Renal pelvis (tissue), 1 donor: ENCODE measurements at regions not wholly inside any gene's neighbourhood (a gene's known extent, or its start where the extent isn't known, plus 50 kb on each side); places are given as distances from the start of the nearest gene placed in this dataset.
"Not testable (repeated sequence)": the region's sequence is repeated elsewhere in the genome, so short reads cannot be mapped to it uniquely, and the experiment has no call there.

ENCODE experiments used
- DNase-seq: peaks from one replicate; pipeline ENCODE4 v3.0.0-alpha.2; 2013

DNA sequence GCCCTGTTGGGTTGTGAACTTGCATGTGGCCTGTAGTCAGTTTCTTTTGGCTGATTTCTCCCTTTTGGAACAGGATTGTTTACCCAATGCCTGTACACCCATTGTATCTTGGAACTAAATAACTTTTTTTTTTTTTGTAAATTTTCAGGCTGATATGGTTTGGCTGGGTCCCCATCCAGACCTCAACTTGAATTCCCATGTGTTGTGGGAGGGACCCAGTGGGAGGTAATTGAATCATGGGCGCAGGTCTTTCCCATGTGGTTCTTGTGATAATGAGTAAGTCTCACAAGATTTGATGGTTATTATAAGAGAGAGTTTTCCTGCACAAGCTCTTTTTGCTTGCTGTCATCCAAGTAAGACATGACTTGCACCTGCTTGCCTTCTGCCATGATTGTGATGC, 253.8 kb upstream of the GBE1 start:
- no peak for DNase-seq

DNA sequence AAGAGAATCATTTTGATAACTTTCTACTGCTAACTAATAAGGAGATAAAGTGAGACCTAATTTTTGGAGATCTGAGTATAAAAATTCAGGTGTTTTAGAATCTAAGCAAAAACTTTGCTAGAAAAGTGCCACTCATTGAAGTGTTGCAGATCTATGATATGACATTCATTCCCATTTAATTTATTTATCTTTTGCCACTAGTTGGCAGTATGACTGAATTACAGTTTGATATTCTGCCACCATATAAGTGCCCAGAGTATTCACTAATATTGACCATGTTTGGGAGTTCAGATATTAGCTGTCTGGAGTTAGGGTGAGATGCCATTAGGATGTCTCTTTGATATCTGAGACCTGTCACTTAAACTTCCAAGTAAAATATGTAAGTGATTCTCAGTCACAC, 251.3 kb upstream of the GBE1 start:
- DNase-seq, result no peak

DNA sequence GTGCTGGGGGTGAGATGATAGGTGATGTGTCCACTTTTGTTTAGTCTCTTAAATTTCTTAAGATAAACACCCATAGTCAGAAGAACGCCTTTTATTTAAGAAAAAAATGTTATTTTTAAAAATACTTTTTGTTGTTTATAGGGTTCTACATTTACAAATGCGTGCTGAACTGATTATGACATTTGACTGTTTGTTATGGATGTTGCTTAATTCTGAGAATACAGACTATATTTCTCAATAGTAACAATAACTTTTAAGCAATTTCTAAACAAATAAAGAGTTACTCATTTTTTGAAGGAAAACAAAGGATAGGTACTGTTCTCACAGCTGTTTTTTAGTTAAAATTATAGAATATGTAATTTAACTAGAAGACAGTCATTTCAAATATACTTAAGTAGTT, 249.9 kb upstream of the GBE1 start:
- no peak for DNase-seq

DNA sequence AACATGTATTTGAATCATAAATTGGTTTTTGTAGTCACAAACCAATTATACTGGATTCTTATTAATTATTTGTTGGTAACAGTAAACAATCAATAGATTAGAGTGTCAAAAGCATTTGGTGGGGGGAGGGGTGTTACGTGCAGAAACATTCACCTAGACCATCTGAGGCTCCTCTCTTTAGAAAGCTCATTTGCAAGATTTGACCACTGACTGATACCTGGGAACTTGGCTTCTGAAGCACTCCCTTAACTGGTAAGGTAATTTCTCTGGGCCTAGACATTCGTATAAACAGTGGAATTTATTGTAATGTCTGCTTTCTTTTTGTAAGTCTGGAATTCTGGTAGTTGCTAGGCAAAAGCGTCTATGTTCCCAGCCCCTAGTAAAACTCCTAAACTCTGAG, 243.8 kb upstream of the GBE1 start:
- DNase-seq, result no peak

DNA sequence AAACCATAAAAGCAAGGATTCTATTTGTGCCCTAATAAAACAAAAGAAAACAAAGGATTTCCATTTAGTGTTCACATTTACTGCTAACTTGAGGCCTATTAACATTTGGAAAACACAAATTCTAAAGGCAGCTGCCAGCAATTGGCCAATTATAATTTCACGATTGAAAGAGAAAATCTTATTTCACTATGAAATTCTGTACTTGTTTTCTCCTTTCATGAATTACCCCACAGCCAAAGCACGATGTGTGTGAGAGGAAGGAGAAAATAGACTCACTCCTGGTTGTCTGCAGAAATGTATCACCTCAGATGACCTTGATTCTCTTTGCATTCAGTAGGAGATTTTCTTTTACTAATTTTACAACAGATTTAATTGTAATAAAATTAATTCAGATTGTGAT, 242.8 kb upstream of the GBE1 start:
- DNase-seq, result no peak

DNA sequence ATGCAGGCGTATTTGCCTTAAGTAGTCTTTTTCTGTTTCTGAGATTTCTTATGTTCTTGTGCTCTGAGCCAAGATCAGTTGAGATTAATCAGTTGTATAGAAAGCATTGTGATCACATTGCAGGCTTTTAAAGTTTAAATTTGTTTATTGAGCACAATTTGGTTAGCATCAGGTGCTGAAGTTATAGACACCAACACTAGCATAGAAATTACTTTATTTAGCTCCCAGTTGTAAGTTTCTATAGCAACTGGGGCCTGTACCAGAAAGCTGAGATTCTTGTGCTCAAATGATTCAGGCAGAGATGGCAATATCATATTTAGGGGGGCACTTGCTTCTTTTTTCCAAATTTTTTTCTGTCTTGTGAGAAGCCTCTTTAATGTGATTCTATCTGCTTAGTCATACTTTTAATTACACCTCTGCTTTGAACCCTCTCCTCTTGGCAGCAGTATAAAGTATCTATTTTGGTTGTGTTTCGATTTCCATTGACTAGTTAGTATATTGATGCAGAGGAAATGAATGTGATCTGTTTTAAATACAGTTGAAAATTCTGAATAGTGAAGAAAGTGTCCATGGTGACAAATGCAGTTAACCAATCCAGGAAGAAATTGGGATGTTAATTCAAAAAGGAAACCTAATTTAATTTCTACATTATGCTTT, 241.7 kb upstream of the GBE1 start:
- no peak for DNase-seq

DNA sequence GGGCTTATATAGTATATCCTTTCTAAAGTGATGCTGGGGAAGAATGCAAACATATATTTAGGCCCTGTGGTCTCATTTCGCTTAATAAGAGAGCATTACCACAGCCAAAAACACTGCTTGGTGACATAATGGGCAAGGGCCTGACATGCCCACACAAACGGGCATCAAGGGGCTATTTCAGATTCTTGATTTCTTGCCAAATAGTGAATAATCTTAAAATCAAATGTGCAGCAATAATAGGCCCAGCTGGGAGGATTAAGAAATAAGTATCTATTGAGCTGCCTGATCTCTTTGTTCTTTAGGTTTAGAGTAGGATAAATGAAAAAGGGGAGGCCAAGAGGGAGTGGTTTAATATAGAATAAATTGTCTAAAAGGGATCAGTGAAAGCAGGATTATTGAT, 241.0 kb upstream of the GBE1 start:
- no peak for DNase-seq

DNA sequence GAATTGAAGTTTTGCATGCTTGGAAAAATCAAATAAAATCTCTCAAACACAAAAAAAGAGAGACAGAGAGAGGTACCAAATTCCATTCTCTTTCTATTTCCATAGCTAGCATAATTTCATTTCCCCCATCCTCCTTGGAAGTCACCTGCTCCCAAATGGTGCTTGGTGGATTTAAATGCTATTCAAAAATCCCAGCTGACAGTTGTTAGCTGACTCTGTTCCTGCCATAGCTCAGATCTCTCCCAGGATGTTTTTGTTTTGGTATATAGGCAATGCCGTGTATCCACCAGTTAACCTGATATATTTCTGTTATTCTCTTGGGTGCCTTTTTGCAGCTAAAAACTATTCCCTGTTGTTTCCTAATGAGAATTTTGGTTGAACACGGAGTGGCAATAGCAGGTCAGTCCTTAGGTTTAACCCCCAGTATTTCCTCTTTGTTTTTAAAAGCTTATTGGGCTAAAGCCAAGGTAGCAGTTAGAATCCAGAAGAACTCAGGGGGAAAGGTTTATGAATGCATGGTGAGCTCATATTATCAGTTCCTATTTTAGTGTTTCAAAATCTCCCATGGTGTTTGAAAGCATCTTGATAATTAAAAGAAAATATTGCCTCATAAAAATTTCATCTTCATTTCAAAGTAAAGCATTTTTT, 240.0 kb upstream of the GBE1 start:
- DNase-seq, result no peak

DNA sequence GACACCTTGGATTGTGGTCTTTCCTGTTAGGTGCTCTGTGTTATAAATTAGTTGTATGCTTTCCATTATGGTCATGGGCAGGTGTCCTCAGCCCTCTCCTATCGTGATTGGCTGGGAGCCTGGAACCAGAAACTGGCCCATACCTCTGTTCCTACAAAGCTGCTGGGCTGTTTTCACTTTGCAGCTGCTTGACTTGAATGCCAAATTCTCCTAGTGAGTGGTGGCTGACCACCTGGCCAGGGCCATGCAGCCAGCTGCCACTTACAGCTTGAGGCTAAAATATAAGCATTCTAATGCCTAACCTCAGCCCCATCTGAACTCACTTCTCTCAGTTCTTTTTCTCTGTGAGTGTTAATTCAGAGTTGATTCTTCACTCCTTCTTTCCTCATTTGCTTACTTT, 239.3 kb upstream of the GBE1 start:
- no peak for DNase-seq

DNA sequence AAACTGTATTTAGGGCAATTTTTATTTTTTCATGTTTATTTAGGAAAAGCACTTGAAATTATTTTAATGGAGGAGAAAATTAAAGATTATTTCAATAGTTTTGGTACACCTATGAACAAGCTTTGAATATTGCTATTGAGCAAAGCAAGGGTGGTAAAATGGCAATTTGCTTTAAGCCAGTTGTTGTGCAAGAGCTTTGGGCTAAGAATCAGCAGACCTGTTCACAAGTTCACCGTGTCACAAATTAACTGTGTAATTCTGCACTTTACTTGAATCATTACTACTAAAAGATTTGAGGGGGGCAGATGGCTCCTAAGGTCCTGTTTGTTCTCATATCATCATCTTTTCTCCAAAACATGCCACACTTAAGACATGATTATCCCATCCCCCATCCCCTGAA, 238.9 kb upstream of the GBE1 start:
- no peak for DNase-seq

DNA sequence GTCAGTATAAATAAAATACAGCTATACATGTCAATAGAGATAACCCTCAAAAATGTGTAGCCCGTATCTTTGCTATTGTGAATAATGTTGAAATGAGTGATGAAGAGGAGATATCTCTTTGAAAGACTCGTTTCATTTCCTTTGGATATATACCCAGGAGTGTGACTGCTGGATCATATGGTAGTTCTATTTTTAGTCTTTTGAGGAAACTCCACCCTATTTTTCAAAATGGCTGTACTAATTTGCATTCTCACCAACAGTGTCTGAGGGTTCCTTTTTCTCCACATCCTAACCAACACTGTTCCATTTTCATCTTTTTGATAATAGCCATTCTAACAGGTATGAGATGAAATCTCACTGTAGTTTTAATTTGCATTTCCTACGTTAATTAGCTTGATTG, 237.5 kb upstream of the GBE1 start:
- DNase-seq, result no peak

DNA sequence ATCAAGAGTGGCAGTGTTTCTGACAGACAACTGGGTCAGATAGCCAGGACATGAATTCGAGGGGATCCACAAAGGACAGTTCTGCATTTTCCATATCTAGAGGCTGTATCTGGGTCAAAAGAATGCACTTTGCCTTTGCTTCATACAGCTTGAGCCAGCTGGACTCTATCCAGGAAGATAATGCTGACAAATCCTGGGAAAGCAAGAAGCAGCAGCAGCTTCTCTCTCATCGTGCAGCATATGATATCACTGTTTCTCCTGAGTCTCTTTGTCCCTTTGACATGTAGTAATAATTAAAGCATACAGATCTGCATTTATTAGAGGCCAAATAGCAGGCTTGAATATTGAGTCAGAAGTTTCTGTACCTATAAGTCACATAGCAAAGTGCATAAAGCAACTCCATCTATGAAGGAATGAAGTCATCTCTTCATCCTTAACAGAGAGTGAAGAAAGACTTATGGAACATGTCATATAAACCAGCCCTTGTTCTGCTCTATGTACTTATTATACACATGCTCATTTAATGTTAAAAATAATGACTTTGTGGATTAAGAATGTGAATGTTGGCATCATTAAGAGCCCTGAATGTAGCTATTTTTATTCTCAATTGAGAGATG, 236.8 kb upstream of the GBE1 start:
- peak; percentile 27 for DNase-seq

DNA sequence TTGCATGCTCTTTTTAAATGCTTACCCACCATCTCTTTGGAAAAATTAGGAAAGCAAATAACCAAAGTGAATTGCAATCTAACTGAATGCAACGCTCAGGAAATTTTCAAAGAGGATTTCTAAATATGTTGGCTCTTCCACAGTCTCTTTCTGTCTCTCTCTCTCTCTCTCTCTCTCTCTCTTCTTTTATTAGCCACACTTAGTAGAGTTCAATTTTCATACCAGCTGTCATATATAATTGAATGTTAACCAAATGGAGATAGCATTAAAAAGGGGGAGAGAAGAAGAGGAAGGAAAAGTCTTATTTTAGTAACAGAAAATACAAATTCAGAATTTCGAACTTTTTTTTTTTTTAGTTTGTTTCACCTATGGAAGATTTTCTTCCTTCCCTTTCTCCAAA, 235.9 kb upstream of the GBE1 start:
- DNase-seq, result no peak

DNA sequence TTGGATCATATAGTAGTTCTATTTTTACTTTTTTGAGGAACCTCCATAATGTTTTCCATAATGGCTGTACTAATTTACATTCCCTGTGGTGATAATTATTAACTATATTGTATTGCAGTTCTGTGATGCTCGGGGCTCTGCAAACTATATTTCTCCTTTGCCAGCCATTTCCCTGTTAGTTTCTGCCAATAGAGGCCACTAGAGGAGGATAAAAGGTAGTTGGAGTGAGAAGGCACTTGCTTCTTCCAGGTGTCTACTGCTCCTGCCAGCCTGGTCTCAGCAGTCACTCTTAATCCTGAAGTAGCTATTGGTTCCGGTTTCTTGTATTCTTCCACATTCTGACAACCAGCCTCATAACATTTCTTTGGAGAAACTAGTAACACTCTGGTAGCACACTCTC, 233.9 kb upstream of the GBE1 start:
- DNase-seq, result no peak

DNA sequence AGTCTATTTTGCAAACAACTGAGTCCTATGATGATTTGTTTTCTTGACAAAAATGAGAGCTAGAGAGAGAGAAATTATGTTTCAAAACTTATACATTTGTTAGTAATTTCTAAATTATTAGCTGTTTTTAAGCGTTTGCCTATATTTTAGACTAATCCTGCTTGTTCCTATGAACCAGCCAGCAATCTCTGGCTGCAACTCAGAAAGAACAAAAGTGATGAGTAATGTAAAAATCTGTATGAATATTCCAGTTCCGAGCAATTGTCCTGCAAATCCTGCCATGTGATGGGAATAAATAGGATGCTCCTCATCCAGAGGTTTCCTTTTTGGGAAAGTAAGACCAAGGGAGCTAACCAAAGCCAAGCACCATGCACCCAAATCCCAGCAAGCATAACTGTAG, 228.3 kb upstream of the GBE1 start:
- no peak for DNase-seq

DNA sequence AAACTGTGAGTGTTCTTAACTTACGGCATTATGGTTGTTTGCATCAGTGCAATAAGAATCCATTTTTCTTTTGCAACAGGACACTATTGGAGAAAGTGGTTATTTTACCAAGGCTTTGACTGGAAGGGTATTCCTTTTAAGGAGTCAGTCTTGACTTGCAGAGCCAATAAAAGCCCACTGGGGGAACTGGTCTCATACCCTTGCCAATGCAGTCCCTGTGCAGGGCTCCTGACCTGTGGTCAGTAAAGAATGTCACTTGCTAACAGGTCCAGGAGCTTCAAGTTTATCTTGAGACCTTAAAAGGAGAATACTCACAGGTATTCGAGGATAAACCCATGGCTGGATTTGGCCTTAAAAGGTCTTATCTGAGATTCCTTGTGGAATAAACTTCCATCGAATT, 227.8 kb upstream of the GBE1 start:
- no peak for DNase-seq

DNA sequence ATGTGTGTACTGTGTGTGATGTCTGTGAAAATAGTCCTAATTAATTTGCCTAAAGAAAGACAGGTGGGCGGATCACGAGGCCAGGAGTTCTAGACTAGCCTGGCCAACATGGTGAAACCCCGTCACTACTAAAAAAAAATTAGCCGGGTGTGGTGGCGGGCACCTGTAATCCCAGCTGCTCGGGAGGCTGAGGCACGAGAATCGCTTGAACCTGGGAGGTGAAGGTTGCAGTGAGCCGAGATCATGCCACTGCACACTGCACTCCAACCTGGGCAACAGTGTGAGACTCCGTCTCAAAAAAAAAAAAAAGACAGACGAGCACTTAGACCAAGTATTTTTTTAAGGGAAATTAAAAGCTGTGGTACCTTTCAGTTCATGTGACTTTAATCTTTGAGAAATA, 226.0 kb upstream of the GBE1 start:
- not testable (repeated sequence) for DNase-seq

DNA sequence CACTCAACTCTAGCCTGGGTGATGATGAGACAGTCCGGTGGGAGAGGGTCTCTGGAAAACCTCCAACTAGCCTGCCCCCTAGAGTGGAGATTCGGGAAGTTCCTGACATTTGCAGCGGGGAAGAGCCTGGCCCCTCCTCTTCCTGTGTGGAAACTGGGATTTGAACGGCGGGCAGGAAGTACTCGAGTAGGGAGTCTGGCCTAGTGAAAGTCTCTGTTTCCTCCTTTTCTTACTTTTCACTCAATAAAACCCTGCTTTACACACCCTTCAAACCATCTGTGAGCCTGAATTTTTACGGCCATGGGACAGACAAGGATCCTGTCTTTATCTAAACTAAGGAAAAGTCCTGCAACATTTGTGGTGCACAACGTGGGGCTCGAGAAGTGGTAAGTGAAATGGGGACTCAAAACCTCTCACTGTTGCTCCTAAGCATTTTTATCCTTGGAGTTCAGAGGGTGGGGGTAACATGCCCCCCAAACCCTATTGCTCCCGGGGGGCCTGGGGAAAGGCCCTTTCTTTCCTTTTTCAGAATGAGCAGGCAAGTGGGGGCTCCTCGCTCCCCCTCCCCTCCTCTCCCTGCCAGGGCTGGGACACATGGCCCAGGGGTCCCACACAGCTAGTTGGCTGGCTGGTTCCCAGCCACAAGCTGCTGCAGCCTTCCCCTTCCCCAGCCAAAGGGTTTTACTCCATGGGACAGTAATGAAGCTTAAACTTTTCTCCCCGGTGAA, 224.7 kb upstream of the GBE1 start:
- no peak for DNase-seq

DNA sequence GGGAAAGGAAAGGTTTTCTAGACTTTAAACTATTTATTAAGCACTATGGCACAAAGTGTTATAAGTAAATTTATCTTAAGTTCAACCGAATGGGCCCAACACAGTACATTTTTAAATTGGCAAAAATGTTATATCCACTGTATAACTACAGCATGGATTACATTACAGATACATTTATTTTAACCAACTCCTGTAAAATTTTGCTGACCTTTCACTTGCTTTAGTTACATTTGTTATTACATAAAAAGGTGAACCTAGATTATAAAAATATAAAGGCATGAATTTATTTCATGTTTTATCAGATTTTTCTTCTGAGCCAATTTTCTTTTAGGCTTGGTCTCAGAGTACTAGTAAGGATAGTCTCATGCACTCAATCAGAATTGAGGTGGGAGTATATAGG, 221.9 kb upstream of the GBE1 start:
- DNase-seq, result no peak

DNA sequence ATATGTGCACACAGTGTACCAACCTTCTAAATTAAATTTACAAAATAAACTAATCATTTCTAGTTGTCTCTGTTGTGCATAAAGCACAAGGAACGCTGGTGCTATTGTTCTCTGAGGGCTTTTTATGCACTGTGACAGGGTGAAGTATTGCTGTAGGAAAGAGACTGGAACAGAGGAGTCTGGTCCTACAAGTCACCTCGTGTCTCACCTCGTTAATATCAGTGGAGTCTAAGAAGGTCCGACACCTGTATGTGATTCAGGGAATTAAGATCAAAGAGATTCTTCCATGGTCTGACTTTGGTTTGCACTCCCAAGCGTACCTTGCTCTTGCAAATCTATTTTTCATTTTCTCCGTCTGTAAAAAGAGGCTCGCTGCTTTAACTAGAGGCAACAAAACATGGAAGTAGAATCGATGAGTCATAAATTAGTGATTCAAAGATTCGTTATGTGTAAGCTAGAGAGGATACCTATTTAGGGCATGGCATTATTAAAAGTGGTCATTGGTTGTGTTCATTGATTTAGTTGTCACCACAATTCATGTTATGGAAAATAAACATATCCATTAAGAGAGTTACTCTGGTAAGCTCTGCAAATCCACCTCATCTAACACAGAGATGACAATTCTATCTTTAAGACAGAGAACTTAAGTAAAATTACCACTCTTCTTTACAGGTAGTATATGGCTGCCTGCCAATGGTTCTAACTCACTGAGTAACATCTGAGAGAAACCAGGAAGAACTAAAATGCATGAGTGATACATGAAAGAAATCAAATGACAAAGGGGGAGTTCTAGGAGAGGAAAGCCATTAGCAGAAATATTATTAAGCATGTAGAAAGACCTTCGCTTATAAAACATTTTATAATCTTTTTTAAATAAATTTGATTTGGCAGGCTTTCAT, 219.4 kb upstream of the GBE1 start:
- no peak for DNase-seq

DNA sequence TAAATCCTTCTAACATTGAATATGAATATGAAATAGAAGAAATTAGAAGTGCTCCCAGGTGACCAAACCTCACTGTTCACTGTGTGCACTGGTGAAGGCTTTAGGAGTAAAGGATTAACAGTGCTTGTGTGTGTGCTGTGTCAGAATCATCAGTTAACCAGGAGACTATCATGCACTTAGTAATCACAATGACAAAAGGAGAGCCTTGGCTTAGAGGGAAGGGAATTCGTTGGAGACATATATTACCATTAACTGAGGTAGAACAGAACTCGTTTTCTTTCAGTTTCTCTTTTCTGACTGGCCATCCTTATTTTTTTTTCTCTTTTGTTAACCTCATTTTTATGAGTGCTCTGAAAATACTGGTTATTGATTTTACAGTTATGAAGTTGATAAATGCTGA, 213.3 kb upstream of the GBE1 start:
- no peak for DNase-seq

DNA sequence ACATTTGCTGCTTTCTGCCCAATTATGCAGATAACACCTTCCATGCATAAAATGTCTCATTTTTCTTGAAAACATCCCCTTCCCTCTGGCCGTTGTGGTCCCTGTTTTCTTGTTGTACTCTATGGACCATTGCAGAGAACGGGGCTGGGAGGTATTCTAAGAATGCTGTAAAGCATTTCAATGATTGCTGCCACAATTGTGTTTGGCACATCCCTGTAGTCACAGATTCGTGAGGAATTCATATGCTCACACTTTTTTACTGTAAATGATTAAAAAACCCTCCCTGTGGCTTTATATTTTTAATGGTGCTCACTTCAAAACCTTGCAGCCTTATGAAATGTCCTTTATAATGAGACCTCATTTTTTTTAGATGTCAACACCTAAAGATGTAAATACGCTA, 207.2 kb upstream of the GBE1 start:
- DNase-seq, result no peak
